ENCODE measurements at regions not wholly inside any gene's neighbourhood (a gene's known extent, or its start where the extent isn't known, plus 50 kb on each side); places are given as distances from the start of the nearest gene placed in this dataset.

DNA sequence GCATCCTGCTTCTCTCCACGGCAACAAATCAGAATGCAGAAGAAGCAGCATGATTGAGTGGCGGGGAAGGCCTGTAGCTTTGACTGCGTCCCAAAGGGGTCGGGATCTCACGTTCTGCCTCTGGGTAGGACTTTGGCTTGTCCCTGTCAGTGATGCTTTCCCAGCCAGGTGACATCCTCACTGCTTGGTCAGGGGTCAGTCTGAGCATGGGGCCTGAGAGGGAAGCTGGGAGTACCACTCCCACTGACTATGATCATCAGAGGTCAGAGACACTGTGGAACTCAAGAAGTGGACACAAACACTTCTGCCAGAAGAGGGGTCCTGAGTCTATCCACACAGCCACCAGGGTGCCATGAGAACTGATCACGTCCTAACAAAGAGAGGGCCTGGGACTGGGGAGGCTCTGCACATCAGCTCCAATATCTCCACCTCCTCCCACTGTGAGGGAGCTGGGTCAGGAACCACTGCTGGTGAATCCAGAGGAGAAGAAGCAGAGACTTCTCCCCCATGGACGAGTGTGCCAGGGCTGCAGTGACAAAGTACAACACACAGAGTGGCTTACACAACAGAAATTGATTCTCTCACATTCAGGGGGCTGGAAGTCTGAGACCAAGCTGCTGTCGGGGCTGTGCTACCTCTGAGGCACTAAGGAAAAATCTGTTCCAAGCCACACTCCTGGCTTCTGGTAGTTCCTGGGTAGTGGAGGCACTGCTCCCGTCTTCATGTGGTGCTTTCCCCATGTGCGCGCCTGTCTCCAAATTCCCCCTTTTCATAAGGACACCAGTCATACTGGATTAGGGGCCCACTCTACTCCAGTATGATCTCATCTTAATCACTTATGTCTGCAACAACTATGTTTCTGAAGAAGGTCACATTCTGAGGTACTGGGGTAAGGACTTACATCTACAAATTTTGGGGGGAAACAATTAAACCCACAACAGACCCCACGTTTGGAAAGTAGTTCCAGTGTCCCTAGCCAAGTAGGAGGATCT, 131.1 kb downstream of the CYP26A1 start:
- no peak for DNase-seq (ENCODE audit: insufficient read length, low spot score)
- TF ChIP-seq, protein P1, sequence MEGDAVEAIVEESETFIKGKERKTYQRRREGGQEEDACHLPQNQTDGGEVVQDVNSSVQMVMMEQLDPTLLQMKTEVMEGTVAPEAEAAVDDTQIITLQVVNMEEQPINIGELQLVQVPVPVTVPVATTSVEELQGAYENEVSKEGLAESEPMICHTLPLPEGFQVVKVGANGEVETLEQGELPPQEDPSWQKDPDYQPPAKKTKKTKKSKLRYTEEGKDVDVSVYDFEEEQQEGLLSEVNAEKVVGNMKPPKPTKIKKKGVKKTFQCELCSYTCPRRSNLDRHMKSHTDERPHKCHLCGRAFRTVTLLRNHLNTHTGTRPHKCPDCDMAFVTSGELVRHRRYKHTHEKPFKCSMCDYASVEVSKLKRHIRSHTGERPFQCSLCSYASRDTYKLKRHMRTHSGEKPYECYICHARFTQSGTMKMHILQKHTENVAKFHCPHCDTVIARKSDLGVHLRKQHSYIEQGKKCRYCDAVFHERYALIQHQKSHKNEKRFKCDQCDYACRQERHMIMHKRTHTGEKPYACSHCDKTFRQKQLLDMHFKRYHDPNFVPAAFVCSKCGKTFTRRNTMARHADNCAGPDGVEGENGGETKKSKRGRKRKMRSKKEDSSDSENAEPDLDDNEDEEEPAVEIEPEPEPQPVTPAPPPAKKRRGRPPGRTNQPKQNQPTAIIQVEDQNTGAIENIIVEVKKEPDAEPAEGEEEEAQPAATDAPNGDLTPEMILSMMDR (IDR thresholded peaks at IDR 0.05; ENCODE audit: insufficient read depth, missing control alignments), result no peak

GRCh38 chr10:93206652-93207051, 133.0 kb downstream of the CYP26A1 start:
- FAIRE-seq (no peak), DNase-seq (ENCODE audit: insufficient read length, low spot score) (no peak)
- TF ChIP-seq, protein P1 (IDR thresholded peaks at IDR 0.05; ENCODE audit: insufficient read depth, missing control alignments), result no peak

More for the DNA sequence above, 131.1 kb downstream of the CYP26A1 start:
- FAIRE-seq, result no peak

DNA sequence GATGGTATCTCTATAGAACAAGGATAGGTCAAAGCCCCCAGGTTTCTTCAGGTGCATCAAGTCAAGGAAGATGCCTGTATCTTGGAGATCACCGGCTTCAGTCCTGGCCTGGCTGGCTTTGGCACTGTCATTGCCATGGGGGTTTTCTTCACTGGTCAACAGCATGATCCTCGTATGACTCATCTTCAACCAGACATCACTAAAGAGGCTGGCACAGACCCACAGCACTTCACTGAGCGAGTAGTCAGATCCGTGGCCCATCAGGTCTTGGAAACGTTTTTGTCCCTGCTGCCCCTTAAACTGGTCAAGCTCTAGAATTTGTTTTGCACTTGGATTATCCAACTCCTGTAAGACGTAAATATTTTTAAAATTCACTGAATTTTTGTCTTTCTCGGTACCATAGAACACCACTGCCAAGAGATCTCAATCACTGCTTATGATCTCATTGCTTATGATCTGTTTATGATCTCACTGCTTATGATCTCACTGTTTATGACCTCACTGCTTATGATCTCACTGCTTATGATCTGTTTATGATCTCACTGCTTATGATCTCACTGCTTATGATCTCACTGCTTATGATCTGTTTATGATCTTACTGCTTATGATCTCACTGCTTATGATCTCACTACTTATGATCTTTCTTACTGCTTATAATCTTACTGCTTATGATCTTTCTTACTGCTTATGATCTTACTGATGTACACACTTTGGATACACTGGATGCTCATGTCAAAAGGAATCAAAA, 135.2 kb downstream of the CYP26A1 start:
- TF ChIP-seq, protein P1 (IDR thresholded peaks at IDR 0.05; ENCODE audit: insufficient read depth, missing control alignments), result no peak
- no peak for DNase-seq (ENCODE audit: insufficient read length, low spot score)
- FAIRE-seq, result no peak

DNA sequence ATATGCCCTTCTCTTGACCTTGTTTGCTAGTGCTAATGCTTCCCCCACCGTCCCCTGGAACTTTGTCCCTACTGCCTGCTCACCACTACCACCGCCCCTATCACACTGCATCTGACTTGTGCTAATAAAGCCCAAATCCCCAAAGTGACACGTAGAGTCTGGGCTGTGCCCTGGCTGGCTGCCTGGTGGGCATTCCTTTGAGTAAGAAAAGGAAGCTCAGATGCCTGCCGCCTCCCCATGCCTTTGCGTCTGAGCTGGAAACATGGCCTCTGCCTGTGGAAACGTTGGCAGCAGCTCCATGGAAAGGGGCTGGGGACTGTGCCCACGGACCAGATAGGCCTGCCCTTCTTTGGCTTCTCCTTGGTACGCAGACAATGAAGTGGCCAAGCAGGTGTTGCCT, 138.3 kb downstream of the CYP26A1 start:
- no peak for FAIRE-seq
- TF ChIP-seq, protein P1 (IDR thresholded peaks at IDR 0.05; ENCODE audit: insufficient read depth, missing control alignments), result no peak

GRCh38 chr10:93215312-93215711, 141.6 kb downstream of the CYP26A1 start:
- TF ChIP-seq, protein P1 (IDR thresholded peaks at IDR 0.05; ENCODE audit: insufficient read depth, missing control alignments), result no peak
- FAIRE-seq (no peak), DNase-seq (ENCODE audit: insufficient read length, low spot score) (no peak)

More for the DNA sequence above, 138.3 kb downstream of the CYP26A1 start:
- DNase-seq (ENCODE audit: insufficient read length, low spot score), result no peak

GRCh38 chr10:93216341-93216985, 142.8 kb downstream of the CYP26A1 start:
- no peak for FAIRE-seq
- TF ChIP-seq, protein P1 (IDR thresholded peaks at IDR 0.05; ENCODE audit: insufficient read depth, missing control alignments), result no peak
- DNase-seq (ENCODE audit: insufficient read length, low spot score), result no peak

All from D721Med (cell line).